ENCODE measurements at regions not wholly inside any gene's neighbourhood (a gene's known extent, or its start where the extent isn't known, plus 50 kb on each side); places are given as distances from the start of the nearest gene placed in this dataset.

DNA sequence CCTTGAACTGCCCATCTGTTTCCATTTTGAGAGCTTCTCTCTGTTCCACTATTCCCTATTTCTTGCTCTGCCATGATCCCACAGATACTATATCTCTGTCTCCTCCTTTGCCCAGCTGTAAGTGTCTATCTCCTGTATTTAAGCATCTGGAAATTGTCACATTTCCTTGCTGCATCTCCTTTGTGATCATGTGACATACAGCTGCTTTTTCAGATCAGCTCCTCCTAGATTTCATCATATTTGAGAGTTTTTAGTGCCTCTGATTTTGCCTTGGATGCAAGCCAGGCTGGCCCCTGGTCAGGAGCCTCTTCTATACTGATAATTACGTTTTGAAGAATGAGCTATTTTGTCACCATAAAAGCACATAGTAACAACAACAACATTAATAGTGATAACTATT is 131.7 kb upstream of the TNP1 start:
- TF ChIP-seq POLR2A (IDR thresholded peaks at IDR 0.05), result no peak
- TF ChIP-seq, protein P1, sequence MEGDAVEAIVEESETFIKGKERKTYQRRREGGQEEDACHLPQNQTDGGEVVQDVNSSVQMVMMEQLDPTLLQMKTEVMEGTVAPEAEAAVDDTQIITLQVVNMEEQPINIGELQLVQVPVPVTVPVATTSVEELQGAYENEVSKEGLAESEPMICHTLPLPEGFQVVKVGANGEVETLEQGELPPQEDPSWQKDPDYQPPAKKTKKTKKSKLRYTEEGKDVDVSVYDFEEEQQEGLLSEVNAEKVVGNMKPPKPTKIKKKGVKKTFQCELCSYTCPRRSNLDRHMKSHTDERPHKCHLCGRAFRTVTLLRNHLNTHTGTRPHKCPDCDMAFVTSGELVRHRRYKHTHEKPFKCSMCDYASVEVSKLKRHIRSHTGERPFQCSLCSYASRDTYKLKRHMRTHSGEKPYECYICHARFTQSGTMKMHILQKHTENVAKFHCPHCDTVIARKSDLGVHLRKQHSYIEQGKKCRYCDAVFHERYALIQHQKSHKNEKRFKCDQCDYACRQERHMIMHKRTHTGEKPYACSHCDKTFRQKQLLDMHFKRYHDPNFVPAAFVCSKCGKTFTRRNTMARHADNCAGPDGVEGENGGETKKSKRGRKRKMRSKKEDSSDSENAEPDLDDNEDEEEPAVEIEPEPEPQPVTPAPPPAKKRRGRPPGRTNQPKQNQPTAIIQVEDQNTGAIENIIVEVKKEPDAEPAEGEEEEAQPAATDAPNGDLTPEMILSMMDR (IDR thresholded peaks at IDR 0.05), result no peak
- H3K4me3 ChIP-seq, result no peak overlapping the region
- H3K27me3 ChIP-seq, result no peaks in the 10 kb centered on the region
- DNase-seq, result no peak
- H3K36me3 ChIP-seq (ENCODE audit: low read depth, missing control alignments), result no peaks in the 10 kb centered on the region
- H3K27ac ChIP-seq, result no peak overlapping the region
- no peaks in the 10 kb centered on the region for H3K4me1 ChIP-seq
- no peaks in the 10 kb centered on the region for H3K9me3 ChIP-seq
- 21 to 24% methylated on average over 1 of the region's 1 CpG for WGBS, 2 donors
- intact Hi-C loops (cut with DNase I; ENCODE audit: low total_unique reads), result no loop called here

DNA sequence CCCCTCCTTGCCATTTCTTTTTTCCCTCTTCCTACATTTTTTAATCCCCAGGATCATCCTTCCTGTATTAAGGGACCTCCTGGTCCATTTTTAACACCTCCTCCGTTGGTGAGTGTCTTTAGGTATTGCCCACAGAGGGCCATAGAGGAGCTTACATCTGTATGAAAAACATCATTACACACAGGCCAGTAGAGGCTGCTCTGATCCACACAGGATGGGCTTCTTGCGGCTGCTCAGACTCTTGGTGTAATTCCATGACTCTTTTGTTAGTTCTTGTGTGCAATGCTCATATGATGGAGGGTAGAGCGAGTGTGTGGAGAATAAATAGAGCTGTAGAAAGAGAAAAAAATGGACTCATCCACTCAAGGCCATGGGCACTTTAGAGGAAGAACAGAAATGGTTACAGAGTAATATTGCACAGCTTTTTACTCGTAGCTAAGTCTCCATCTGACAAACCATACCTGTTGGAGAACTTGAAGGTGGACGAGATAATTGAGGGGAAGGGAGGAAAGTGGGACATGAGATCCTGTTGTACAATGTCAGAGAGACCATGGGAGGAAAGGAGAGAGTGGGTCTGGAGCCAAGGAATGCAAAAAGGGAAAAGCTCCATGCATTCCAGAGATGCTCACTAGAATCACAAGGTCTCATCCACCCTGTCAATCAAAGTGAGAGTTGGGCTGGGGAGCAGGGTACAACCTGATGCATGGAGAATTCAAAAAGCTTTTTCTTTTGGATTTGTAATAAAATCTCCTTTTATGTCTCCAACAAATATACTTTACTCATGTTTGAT is 129.7 kb upstream of the TNP1 start:
- intact Hi-C loops (cut with DNase I; ENCODE audit: low total_unique reads), result no loop called here
- Histone ChIP-seq H3K27me3 (no peaks in the 10 kb centered on the region), H3K9me3 (no peaks in the 10 kb centered on the region), H3K27ac (no peak overlapping the region), H3K4me3 (no peak overlapping the region), H3K36me3 (ENCODE audit: low read depth, missing control alignments) (no peaks in the 10 kb centered on the region), H3K4me1 (no peaks in the 10 kb centered on the region)
- TF ChIP-seq, protein P1 (IDR thresholded peaks at IDR 0.05), result no peak
- TF ChIP-seq POLR2A (IDR thresholded peaks at IDR 0.05), result no peak
- 77 to 79% methylated on average over 5 of the region's 5 CpGs for WGBS, 2 donors
- no peak for DNase-seq

DNA sequence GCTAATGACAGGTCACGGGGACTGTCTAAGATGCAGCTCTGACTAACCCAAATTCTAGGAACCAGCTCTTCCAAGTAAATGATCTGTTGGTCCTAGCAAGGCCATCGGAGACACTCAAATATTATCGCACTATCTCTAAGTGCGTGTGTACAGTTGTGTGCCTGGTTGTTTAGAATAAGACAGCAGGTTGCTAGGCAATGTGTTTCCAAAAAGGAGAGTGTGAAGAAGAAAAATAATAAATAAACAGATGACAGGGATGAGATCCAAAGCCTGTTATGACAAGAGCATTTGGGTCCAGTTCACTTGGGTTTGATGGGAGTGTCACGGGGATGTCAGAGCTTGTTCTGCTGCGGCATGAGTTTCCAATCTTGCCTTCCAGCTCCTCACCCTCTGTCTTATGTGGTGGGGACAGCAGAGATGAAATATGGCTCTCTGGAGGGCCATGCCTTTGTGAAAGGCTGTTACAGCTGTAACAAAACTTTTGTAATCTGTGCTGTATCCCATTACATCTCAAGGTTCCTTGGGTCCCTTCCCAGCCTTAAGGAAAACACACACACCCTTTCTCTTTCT is 127.5 kb upstream of the TNP1 start:
- TF ChIP-seq, protein P1 (IDR thresholded peaks at IDR 0.05), result no peak
- no peak for TF ChIP-seq POLR2A (IDR thresholded peaks at IDR 0.05)
- H3K9me3 ChIP-seq, result no peaks in the 10 kb centered on the region
- no peaks in the 10 kb centered on the region for H3K4me1 ChIP-seq
- intact Hi-C loops (cut with DNase I; ENCODE audit: low total_unique reads), result no loop called here
- no peak overlapping the region for H3K4me3 ChIP-seq
- 74 to 86% methylated on average over 6 of the region's 6 CpGs for WGBS, 2 donors
- H3K27ac ChIP-seq, result no peak overlapping the region
- no peak for DNase-seq
- H3K27me3 ChIP-seq, result no peaks in the 10 kb centered on the region
- H3K36me3 ChIP-seq (ENCODE audit: low read depth, missing control alignments), result no peaks in the 10 kb centered on the region

DNA sequence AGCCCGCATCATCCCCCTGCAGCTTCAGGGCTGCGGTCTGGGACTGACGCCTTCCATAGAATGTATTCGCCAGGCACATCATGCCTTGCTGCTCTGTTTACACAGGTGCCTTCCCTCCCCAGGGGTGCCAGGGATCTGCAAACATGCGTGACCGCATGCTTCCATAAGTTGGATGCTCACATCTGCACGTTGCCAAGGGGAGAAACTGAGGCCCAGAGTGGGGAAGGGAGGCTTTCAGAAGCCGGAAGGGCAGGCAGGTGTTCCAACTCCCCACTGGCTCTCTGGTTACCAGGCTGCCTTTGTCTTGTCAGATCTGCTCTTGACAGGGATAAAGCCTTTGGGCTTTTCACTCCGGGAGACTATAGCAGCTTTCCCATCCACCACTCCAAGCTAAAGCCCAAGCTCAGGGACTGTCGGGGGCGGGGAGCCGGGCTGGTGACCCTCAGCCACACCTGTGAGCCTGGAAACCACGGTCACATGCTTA is 125.8 kb upstream of the TNP1 start:
- intact Hi-C loops (cut with DNase I; ENCODE audit: low total_unique reads), result no loop called here
- Histone ChIP-seq H3K4me3 (no peak overlapping the region), H3K27ac (no peak overlapping the region), H3K4me1 (no peaks in the 10 kb centered on the region), H3K9me3 (no peaks in the 10 kb centered on the region), H3K36me3 (ENCODE audit: low read depth, missing control alignments) (no peaks in the 10 kb centered on the region), H3K27me3 (no peaks in the 10 kb centered on the region)
- 75 to 92% methylated on average over 5 to 13 of the region's 13 CpGs for WGBS, 2 donors
- DNase-seq, result no peak
- TF ChIP-seq, protein P1 (IDR thresholded peaks at IDR 0.05), result no peak
- no peak for TF ChIP-seq POLR2A (IDR thresholded peaks at IDR 0.05)

Measured in testis (tissue), 2 donors.